Mammary epithelial cell (primary cell): ENCODE measurements at regions not wholly inside any gene's neighbourhood (a gene's known extent, or its start where the extent isn't known, plus 50 kb on each side); places are given as distances from the start of the nearest gene placed in this dataset.

Experiments used
- CTCF ChIP-seq, 2 donors: IDR thresholded peaks in 1 of 2; conservative IDR thresholded peaks in 1 of 2; 2 replicates each; pipeline ENCODE4 v1.5.1; 2011 to 2012; ENCODE audit warnings: inconsistent platforms in 2 of 2, low read length in 2 of 2, mild to moderate bottlenecking in 2 of 2, control low read depth in 1 of 2, low read depth in 1 of 2; ENCODE audit not compliant: insufficient read depth in 1 of 2; ENCODE audit errors: extremely low read depth in 1 of 2
- EZH2 ChIP-seq: IDR thresholded peaks from 2 replicates; pipeline ENCODE4 v1.6.1; 2012; ENCODE audit warnings: low read length, inconsistent platforms, borderline replicate concordance

DNA sequence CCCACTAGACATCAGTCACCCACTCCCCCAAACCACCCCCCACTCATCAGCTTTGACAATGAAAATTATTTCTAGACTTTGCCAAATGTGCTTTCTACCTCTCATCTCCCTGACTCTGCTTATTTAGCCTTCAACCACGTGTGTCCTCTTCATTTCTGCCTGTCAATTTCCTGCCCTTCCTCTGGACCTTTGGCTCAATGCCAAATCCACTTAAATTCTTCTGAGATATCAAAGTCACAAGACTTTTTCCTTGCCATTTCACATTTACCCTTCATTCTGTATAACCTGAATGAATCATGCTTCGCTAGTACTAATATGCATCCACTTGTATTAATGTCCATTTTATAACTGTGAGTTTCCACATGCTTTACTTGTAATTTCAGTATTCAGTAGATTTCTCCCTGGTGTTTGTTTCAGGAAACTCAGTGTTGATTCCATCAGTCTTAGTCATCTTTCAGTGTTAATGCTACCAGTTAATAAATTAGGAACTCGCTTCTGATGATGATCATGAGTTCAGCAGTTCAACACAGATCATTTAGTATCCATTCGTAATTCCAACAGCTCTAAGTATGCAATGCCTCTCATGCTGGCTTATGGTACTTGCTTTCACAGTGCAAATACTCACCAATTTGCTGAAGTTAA lies 128.2 kb upstream of the OSTN start:
- TF ChIP-seq CTCF (conservative IDR thresholded peaks at IDR 0.05 in 1 of 2, IDR thresholded peaks at IDR 0.05 in 1 of 2; ENCODE audit: extremely low read depth in 1 of 2, insufficient read depth in 1 of 2, low read depth in 1 of 2, low read length in 2 of 2) (no peak), EZH2 (no peak)
